GM12878 (cell line): ENCODE measurements at regions not wholly inside any gene's neighbourhood (a gene's known extent, or its start where the extent isn't known, plus 50 kb on each side); places are given as distances from the start of the nearest gene placed in this dataset.

Experiments used
- CREM ChIP-seq: IDR thresholded peaks from 2 replicates; pipeline ENCODE4 v1.6.1; 2014; ENCODE audit warnings: antibody characterized with exemption, low read depth
- GABPA ChIP-seq: IDR thresholded peaks from 2 replicates; pipeline ENCODE4 v1.6.1; 2014; ENCODE audit warnings: antibody characterized with exemption, low read depth, mild to moderate bottlenecking, inconsistent platforms
- PBX3 ChIP-seq: IDR thresholded peaks from 2 replicates; pipeline ENCODE4 v1.6.1; 2011; ENCODE audit warnings: mild to moderate bottlenecking, low read depth, low read length, moderate library complexity; ENCODE audit not compliant: insufficient replicate concordance
- POLR2AphosphoS5 ChIP-seq: IDR thresholded peaks from 2 replicates; pipeline ENCODE4 v1.6.1; 2011; ENCODE audit warnings: mild to moderate bottlenecking, low read length, inconsistent platforms
- SUZ12 ChIP-seq: fragments of 200-600 bp; sonication (generic); IDR thresholded peaks from one replicate; pipeline ENCODE4 v1.6.1; 2018; ENCODE audit warnings: antibody characterized with exemption, mild to moderate bottlenecking; ENCODE audit not compliant: unreplicated experiment
- ZNF274 ChIP-seq: IDR thresholded peaks from one replicate; pipeline ENCODE4 v1.8.0; 2011; ENCODE audit not compliant: insufficient read length, insufficient read depth
- TF ChIP-seq, protein P1 (sequence below), 3 experiments: IDR thresholded peaks in 2 of 3; conservative IDR thresholded peaks in 1 of 3; 2 replicates each; pipeline ENCODE4 v1.5.1; 2011; ENCODE audit warnings: low read depth in 3 of 3, low read length in 3 of 3, mild to moderate bottlenecking in 3 of 3, control low read depth in 2 of 3, moderate library complexity in 2 of 3, inconsistent platforms in 1 of 3, mixed read lengths in 1 of 3; ENCODE audit not compliant: control insufficient read depth in 2 of 3, insufficient read depth in 1 of 3; ENCODE audit errors: extremely low read depth in 1 of 3
- TF ChIP-seq, protein P2 (sequence below): IDR thresholded peaks from 2 replicates; pipeline ENCODE4 v1.6.1; 2012; ENCODE audit warnings: low read depth, low read length, improper control_type of control experiment
- TF ChIP-seq, protein P3 (sequence below): IDR thresholded peaks from 2 replicates; pipeline ENCODE4 v1.6.1; 2012; ENCODE audit warnings: low read length, inconsistent platforms
- TF ChIP-seq, protein P4 (sequence below): IDR thresholded peaks from 2 replicates; pipeline ENCODE4 v1.6.1; 2012; ENCODE audit warnings: improper control_type of control experiment, low read depth, low read length; ENCODE audit not compliant: insufficient replicate concordance

- TF ChIP-seq, protein P1, sequence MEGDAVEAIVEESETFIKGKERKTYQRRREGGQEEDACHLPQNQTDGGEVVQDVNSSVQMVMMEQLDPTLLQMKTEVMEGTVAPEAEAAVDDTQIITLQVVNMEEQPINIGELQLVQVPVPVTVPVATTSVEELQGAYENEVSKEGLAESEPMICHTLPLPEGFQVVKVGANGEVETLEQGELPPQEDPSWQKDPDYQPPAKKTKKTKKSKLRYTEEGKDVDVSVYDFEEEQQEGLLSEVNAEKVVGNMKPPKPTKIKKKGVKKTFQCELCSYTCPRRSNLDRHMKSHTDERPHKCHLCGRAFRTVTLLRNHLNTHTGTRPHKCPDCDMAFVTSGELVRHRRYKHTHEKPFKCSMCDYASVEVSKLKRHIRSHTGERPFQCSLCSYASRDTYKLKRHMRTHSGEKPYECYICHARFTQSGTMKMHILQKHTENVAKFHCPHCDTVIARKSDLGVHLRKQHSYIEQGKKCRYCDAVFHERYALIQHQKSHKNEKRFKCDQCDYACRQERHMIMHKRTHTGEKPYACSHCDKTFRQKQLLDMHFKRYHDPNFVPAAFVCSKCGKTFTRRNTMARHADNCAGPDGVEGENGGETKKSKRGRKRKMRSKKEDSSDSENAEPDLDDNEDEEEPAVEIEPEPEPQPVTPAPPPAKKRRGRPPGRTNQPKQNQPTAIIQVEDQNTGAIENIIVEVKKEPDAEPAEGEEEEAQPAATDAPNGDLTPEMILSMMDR (IDR thresholded peaks at IDR 0.05 in 2 of 3, conservative IDR thresholded peaks at IDR 0.05 in 1 of 3; ENCODE audit: control insufficient read depth in 2 of 3, extremely low read depth in 1 of 3, insufficient read depth in 1 of 3, low read depth in 3 of 3, low read length in 3 of 3), result no peak
- TF ChIP-seq CREM, result no peak
- TF ChIP-seq, protein P2, sequence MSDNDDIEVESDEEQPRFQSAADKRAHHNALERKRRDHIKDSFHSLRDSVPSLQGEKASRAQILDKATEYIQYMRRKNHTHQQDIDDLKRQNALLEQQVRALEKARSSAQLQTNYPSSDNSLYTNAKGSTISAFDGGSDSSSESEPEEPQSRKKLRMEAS, result no peak
- no peak for TF ChIP-seq GABPA
- TF ChIP-seq, protein P3, sequence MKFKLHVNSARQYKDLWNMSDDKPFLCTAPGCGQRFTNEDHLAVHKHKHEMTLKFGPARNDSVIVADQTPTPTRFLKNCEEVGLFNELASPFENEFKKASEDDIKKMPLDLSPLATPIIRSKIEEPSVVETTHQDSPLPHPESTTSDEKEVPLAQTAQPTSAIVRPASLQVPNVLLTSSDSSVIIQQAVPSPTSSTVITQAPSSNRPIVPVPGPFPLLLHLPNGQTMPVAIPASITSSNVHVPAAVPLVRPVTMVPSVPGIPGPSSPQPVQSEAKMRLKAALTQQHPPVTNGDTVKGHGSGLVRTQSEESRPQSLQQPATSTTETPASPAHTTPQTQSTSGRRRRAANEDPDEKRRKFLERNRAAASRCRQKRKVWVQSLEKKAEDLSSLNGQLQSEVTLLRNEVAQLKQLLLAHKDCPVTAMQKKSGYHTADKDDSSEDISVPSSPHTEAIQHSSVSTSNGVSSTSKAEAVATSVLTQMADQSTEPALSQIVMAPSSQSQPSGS, result no peak
- no peak for TF ChIP-seq SUZ12
- TF ChIP-seq, protein P4, sequence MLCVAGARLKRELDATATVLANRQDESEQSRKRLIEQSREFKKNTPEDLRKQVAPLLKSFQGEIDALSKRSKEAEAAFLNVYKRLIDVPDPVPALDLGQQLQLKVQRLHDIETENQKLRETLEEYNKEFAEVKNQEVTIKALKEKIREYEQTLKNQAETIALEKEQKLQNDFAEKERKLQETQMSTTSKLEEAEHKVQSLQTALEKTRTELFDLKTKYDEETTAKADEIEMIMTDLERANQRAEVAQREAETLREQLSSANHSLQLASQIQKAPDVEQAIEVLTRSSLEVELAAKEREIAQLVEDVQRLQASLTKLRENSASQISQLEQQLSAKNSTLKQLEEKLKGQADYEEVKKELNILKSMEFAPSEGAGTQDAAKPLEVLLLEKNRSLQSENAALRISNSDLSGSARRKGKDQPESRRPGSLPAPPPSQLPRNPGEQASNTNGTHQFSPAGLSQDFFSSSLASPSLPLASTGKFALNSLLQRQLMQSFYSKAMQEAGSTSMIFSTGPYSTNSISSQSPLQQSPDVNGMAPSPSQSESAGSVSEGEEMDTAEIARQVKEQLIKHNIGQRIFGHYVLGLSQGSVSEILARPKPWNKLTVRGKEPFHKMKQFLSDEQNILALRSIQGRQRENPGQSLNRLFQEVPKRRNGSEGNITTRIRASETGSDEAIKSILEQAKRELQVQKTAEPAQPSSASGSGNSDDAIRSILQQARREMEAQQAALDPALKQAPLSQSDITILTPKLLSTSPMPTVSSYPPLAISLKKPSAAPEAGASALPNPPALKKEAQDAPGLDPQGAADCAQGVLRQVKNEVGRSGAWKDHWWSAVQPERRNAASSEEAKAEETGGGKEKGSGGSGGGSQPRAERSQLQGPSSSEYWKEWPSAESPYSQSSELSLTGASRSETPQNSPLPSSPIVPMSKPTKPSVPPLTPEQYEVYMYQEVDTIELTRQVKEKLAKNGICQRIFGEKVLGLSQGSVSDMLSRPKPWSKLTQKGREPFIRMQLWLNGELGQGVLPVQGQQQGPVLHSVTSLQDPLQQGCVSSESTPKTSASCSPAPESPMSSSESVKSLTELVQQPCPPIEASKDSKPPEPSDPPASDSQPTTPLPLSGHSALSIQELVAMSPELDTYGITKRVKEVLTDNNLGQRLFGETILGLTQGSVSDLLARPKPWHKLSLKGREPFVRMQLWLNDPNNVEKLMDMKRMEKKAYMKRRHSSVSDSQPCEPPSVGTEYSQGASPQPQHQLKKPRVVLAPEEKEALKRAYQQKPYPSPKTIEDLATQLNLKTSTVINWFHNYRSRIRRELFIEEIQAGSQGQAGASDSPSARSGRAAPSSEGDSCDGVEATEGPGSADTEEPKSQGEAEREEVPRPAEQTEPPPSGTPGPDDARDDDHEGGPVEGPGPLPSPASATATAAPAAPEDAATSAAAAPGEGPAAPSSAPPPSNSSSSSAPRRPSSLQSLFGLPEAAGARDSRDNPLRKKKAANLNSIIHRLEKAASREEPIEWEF, result no peak
- TF ChIP-seq PBX3, result no peak
- no peak for TF ChIP-seq POLR2AphosphoS5
- no peak for TF ChIP-seq ZNF274
Observed at GRCh38 chr2:230657906-230658305, 54.7 kb upstream of the CAB39 start.
